ENCODE measurements at regions not wholly inside any gene's neighbourhood (a gene's known extent, or its start where the extent isn't known, plus 50 kb on each side); places are given as distances from the start of the nearest gene placed in this dataset.

DNA sequence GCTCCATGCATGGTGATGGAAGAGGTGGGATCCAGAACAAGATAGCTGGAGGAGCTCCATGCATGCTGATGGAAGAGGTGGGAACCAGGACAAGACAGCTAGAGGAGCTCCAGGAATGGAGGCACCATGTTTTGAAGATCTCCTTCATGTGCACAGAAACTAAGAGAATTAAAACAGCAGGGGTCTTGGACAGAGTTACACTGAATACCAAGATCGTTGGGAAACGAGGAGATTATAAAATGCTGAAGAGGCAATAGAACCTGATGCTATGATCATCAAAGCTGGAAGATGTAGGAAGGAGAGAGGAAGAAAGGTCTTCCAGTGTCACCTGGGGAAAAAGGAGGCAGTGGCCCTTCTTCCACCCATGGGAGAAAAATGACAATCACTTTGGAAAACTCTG is 193.6 kb upstream of the PFKP start:
- ATAC-seq (no peak), DNase-seq (no peak)
- WGBS (ENCODE audit: insufficient coverage, low coverage, low lambda C conversion rate, missing lambda C conversion rate) = 66% methylated on average over 2 of the region's 2 CpGs
- no peaks in the 10 kb centered on the region for H3K27me3 ChIP-seq
- H3K4me1 ChIP-seq = no peaks in the 10 kb centered on the region
- no peaks in the 10 kb centered on the region for H3K36me3 ChIP-seq
- intact Hi-C loops (cut with DNase I) = no loop called here
- H3K4me3 ChIP-seq = no peak overlapping the region
- no peak for TF ChIP-seq POLR2A (IDR thresholded peaks at IDR 0.05)
- TF ChIP-seq, protein P1, sequence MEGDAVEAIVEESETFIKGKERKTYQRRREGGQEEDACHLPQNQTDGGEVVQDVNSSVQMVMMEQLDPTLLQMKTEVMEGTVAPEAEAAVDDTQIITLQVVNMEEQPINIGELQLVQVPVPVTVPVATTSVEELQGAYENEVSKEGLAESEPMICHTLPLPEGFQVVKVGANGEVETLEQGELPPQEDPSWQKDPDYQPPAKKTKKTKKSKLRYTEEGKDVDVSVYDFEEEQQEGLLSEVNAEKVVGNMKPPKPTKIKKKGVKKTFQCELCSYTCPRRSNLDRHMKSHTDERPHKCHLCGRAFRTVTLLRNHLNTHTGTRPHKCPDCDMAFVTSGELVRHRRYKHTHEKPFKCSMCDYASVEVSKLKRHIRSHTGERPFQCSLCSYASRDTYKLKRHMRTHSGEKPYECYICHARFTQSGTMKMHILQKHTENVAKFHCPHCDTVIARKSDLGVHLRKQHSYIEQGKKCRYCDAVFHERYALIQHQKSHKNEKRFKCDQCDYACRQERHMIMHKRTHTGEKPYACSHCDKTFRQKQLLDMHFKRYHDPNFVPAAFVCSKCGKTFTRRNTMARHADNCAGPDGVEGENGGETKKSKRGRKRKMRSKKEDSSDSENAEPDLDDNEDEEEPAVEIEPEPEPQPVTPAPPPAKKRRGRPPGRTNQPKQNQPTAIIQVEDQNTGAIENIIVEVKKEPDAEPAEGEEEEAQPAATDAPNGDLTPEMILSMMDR (IDR thresholded peaks at IDR 0.05) = no peak
- H3K9me3 ChIP-seq = no peaks in the 10 kb centered on the region
- no peak overlapping the region for H3K27ac ChIP-seq

DNA sequence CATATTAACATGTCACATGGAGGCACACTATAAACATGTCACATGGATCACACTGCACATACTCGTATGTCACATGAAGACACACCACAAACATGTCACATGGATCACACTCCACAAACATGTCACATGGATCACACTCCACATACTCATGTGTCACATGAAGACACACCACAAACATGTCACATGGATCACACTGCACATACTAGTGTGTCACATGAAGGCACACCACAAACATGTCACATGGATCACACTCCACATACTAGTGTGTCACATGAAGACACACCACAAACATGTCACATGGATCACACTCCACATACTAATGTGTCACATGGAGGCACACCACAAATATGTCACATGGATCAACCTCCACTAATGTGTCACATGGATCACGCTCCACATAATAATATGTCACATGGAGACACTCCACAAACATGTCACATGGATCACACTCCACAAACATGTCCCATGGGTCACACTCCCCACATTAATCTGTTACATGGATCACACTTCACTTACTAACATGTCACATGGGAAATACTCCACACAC is 195.6 kb upstream of the PFKP start:
- ATAC-seq = no peak
- H3K9me3 ChIP-seq = no peaks in the 10 kb centered on the region
- WGBS (ENCODE audit: insufficient coverage, low coverage, low lambda C conversion rate, missing lambda C conversion rate) = 37% methylated on average over 2 of the region's 2 CpGs
- H3K36me3 ChIP-seq = no peaks in the 10 kb centered on the region
- H3K4me3 ChIP-seq = no peak overlapping the region
- TF ChIP-seq POLR2A (IDR thresholded peaks at IDR 0.05) = no peak
- TF ChIP-seq, protein P1 (IDR thresholded peaks at IDR 0.05) = no peak
- H3K27me3 ChIP-seq = no peaks in the 10 kb centered on the region
- no peak for DNase-seq
- H3K4me1 ChIP-seq = no peaks in the 10 kb centered on the region
- H3K27ac ChIP-seq = no peak overlapping the region
- intact Hi-C loops (cut with DNase I) = no loop called here

DNA sequence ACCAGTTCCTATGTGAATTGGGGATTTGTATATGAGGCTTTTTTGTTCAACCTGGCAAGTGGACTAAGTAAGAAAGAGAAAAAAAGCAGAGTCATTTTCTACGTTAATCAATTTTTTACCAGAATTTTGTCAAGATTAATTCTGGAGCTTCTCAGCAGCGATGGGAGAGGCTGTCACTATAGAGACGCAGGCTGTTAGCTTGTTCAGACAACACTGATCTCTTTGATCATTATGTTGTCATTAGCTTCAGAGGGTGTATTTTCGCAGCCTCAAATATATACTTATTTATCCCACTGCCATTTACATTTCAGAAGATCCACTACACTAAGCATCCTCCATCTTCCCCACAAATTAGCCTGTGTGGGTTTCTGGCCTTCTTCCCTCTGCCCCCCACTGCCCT is 196.7 kb upstream of the PFKP start:
- H3K4me3 ChIP-seq = no peak overlapping the region
- TF ChIP-seq, protein P1 (IDR thresholded peaks at IDR 0.05) = no peak
- TF ChIP-seq POLR2A (IDR thresholded peaks at IDR 0.05) = no peak
- H3K36me3 ChIP-seq = no peaks in the 10 kb centered on the region
- H3K9me3 ChIP-seq = no peaks in the 10 kb centered on the region
- no peaks in the 10 kb centered on the region for H3K27me3 ChIP-seq
- H3K4me1 ChIP-seq = no peaks in the 10 kb centered on the region
- DNase-seq = no peak
- intact Hi-C loops (cut with DNase I) = no loop called here
- 33% methylated on average over 4 of the region's 4 CpGs for WGBS (ENCODE audit: insufficient coverage, low coverage, low lambda C conversion rate, missing lambda C conversion rate)
- ATAC-seq = no peak
- H3K27ac ChIP-seq = no peak overlapping the region

DNA sequence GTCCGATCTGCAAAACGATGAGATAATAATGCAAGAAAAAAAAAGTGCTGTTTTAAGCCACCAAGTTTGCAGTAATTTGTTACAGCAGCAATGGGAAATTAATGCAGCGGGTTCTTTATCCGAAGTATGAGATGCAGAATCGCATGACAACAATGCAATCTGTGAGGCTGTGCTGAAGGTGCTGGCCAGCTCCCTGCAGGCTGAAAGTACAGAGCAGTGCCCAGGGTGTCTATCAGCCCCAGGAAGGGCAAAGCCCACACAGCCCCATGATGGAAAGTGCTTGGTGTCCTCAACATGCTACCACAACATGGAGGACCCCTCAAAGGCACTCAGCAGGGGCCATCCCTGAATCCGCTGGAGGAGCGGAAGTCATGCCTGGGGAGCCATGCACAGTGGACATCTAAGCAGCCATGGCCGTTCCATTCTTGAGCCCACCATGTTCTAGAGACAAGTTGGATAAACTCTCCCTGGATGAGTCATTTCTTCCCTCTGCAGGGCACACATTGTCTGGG is 199.5 kb upstream of the PFKP start:
- no peak for DNase-seq
- Histone ChIP-seq H3K27ac (no peak overlapping the region), H3K4me1 (no peaks in the 10 kb centered on the region), H3K9me3 (no peaks in the 10 kb centered on the region), H3K36me3 (no peaks in the 10 kb centered on the region), H3K4me3 (no peak overlapping the region), H3K27me3 (no peaks in the 10 kb centered on the region)
- intact Hi-C loops (cut with DNase I) = no loop called here
- no peak for TF ChIP-seq POLR2A (IDR thresholded peaks at IDR 0.05)
- TF ChIP-seq, protein P1 (IDR thresholded peaks at IDR 0.05) = no peak
- WGBS (ENCODE audit: insufficient coverage, low coverage, low lambda C conversion rate, missing lambda C conversion rate) = 52% methylated on average over 6 of the region's 8 CpGs
- no peak for ATAC-seq

DNA sequence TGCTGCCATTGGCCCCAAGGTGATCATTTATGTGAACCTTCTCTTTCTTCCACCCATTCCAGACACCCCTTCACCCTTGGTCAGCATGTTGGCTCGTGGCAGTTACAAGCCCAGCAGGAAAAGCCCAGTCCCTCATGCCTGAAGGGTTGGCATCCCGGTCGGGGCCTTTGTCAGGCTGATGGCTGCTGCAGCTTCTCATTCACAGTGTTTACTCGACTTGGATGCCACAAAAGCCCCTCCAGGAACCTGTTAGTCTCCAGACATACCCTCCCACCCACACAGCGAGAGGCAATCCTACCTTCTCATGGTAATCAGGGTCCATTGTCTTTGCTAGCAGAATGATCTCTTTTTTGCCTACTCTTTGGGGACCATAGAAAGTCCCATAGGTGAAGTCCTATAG is 200.8 kb upstream of the PFKP start:
- intact Hi-C loops (cut with DNase I) = no loop called here
- no peak for ATAC-seq
- H3K4me3 ChIP-seq = no peak overlapping the region
- TF ChIP-seq, protein P1 (IDR thresholded peaks at IDR 0.05) = no peak
- no peak for TF ChIP-seq POLR2A (IDR thresholded peaks at IDR 0.05)
- H3K36me3 ChIP-seq = no peaks in the 10 kb centered on the region
- H3K27ac ChIP-seq = no peak overlapping the region
- H3K9me3 ChIP-seq = no peaks in the 10 kb centered on the region
- 33% methylated on average over 5 of the region's 5 CpGs for WGBS (ENCODE audit: insufficient coverage, low coverage, low lambda C conversion rate, missing lambda C conversion rate)
- DNase-seq = no peak
- H3K27me3 ChIP-seq = no peaks in the 10 kb centered on the region
- H3K4me1 ChIP-seq = no peaks in the 10 kb centered on the region

All from right lobe of liver (tissue), 6 donors.